Left ventricle myocardium inferior (tissue), 1 donor: ENCODE measurements at regions not wholly inside any gene's neighbourhood (a gene's known extent, or its start where the extent isn't known, plus 50 kb on each side); places are given as distances from the start of the nearest gene placed in this dataset.

ENCODE experiments used
- DNase-seq: peaks from one replicate; pipeline ENCODE4 v3.0.0-alpha.2; 2020
- H3K27ac ChIP-seq: fragments of 200-600 bp; replicated peaks from 2 replicates; pipeline ENCODE4 v1.8.0; 2021
- H3K27me3 ChIP-seq: fragments of 200-600 bp; 2 replicates; pipeline ENCODE4 v1.8.0; 2021; ENCODE audit warnings: low read depth
- H3K36me3 ChIP-seq: fragments of 200-600 bp; 2 replicates; pipeline ENCODE4 v1.8.0; 2021
- H3K4me1 ChIP-seq: fragments of 200-600 bp; 2 replicates; pipeline ENCODE4 v1.8.0; 2021
- H3K4me3 ChIP-seq: fragments of 200-600 bp; 2 replicates; pipeline ENCODE4 v1.8.0; 2021; ENCODE audit warnings: mild to moderate bottlenecking, moderate library complexity
- H3K9me3 ChIP-seq: fragments of 200-600 bp; replicated peaks from 2 replicates; pipeline ENCODE4 v1.8.0; 2021
- CTCF ChIP-seq: fragments of 200-600 bp; IDR thresholded peaks from 2 replicates; pipeline ENCODE4 v1.8.0; 2021; ENCODE audit warnings: antibody characterized with exemption, mild to moderate bottlenecking, borderline replicate concordance
- intact Hi-C: fragments of 100-400 bp; cut with micrococcal nuclease; formaldehyde crosslinking; loops from one replicate; pipeline ENCODE4 v1.11.0; 2022
- donor health status: DM: no; HTN: yes; CAD: no; lungs with severe emphysema.

GRCh38 chr21:19123525-19123924 lies 719.9 kb upstream of the TMPRSS15 start:
- TF ChIP-seq CTCF = no peak
- intact Hi-C loops = no loop called here
- H3K4me3 ChIP-seq = no peak overlapping the region
- H3K9me3 ChIP-seq = peaks cover 8% of the 10 kb centered on the region
- no peaks in the 10 kb centered on the region for H3K27me3 ChIP-seq
- H3K27ac ChIP-seq = no peak overlapping the region
- H3K4me1 ChIP-seq = no peaks in the 10 kb centered on the region
- DNase-seq = no peak
- H3K36me3 ChIP-seq = no peaks in the 10 kb centered on the region

- Histone ChIP-seq H3K36me3 (no peaks in the 10 kb centered on the region), H3K27ac (no peak overlapping the region), H3K4me1 (no peaks in the 10 kb centered on the region), H3K4me3 (no peak overlapping the region), H3K9me3 (peaks cover 8% of the 10 kb centered on the region), H3K27me3 (no peaks in the 10 kb centered on the region)
- intact Hi-C loops = no loop called here
- no peak for DNase-seq
- TF ChIP-seq CTCF = no peak
Observed at GRCh38 chr21:19124691-19125090, 721.1 kb upstream of the TMPRSS15 start.

GRCh38 chr21:19130379-19131028 lies 726.9 kb upstream of the TMPRSS15 start:
- Histone ChIP-seq H3K4me3 (no peak overlapping the region), H3K9me3 (peaks cover 21% of the 10 kb centered on the region), H3K27ac (no peak overlapping the region), H3K27me3 (no peaks in the 10 kb centered on the region), H3K4me1 (no peaks in the 10 kb centered on the region), H3K36me3 (no peaks in the 10 kb centered on the region)
- DNase-seq = no peak
- intact Hi-C loops = no loop called here
- TF ChIP-seq CTCF = no peak

GRCh38 chr21:19141511-19141910 lies 737.9 kb upstream of the TMPRSS15 start:
- Histone ChIP-seq H3K36me3 (no peaks in the 10 kb centered on the region), H3K4me3 (no peak overlapping the region), H3K9me3 (no peaks in the 10 kb centered on the region), H3K4me1 (no peaks in the 10 kb centered on the region), H3K27me3 (no peaks in the 10 kb centered on the region), H3K27ac (no peak overlapping the region)
- DNase-seq = no peak
- intact Hi-C loops = no loop called here
- TF ChIP-seq CTCF = no peak

- no peak overlapping the region for H3K27ac ChIP-seq
- H3K4me1 ChIP-seq = no peaks in the 10 kb centered on the region
- H3K9me3 ChIP-seq = no peaks in the 10 kb centered on the region
- DNase-seq = no peak
- H3K4me3 ChIP-seq = no peak overlapping the region
- no peaks in the 10 kb centered on the region for H3K27me3 ChIP-seq
- TF ChIP-seq CTCF = no peak
- intact Hi-C loops = no loop called here
- no peaks in the 10 kb centered on the region for H3K36me3 ChIP-seq
Observed at GRCh38 chr21:19145682-19146293, 742.2 kb upstream of the TMPRSS15 start.
